ENCODE measurements at regions not wholly inside any gene's neighbourhood (a gene's known extent, or its start where the extent isn't known, plus 50 kb on each side); places are given as distances from the start of the nearest gene placed in this dataset.

DNA sequence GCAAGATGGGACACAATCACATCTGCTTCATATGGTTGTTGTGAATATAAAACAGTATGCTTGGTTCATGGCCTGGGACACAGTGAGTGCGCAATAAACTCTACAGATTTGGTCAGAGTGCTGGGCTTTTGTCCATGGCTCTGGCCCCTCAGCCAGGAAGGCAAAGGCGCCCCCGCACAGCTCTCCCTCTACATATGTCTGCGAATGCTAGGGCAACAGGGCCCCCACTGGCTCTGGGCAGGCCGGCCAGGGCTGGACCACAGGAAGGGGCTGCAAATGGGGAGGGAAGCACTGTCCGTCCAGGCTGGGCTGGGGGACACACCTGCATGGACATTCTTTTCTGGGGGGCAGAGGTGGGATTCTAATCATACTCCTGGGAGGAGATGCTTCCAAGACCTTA lies 151.8 kb upstream of the MLN start:
- Mint-ChIP-seq H3K27me3 (ENCODE audit: low read depth) (peaks cover 2% of the 10 kb centered on the region), H3K9me3 (no peaks in the 10 kb centered on the region), H3K4me1 (peaks cover 38 to 43% of the 10 kb centered on the region in 2 experiments), H3K4me3 (no peak overlapping the region), H3K27ac (no peak overlapping the region), H3K36me3 (ENCODE audit: insufficient read depth in 1 of 3, low read depth in 3 of 3) (no peaks in the 10 kb centered on the region)
- TF ChIP-seq, protein P1, sequence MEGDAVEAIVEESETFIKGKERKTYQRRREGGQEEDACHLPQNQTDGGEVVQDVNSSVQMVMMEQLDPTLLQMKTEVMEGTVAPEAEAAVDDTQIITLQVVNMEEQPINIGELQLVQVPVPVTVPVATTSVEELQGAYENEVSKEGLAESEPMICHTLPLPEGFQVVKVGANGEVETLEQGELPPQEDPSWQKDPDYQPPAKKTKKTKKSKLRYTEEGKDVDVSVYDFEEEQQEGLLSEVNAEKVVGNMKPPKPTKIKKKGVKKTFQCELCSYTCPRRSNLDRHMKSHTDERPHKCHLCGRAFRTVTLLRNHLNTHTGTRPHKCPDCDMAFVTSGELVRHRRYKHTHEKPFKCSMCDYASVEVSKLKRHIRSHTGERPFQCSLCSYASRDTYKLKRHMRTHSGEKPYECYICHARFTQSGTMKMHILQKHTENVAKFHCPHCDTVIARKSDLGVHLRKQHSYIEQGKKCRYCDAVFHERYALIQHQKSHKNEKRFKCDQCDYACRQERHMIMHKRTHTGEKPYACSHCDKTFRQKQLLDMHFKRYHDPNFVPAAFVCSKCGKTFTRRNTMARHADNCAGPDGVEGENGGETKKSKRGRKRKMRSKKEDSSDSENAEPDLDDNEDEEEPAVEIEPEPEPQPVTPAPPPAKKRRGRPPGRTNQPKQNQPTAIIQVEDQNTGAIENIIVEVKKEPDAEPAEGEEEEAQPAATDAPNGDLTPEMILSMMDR (conservative IDR thresholded peaks at IDR 0.05), result no peak
- Histone ChIP-seq H3K79me2 (ENCODE audit: insufficient read depth, low read length) (no peaks in the 10 kb centered on the region), H2BK20ac (ENCODE audit: low read depth, low read length, poor library complexity, severe bottlenecking) (no peak overlapping the region), H2BK12ac (ENCODE audit: insufficient read length, low read depth, low read length) (no peak overlapping the region), H3K79me1 (ENCODE audit: insufficient read depth, low read depth, low read length, poor library complexity, severe bottlenecking) (no peaks in the 10 kb centered on the region), H3K9me3 (ENCODE audit: control insufficient read depth, low read depth, low read length) (no peaks in the 10 kb centered on the region), H2AFZ (ENCODE audit: low read length) (no peak overlapping the region), H4K20me1 (ENCODE audit: control insufficient read depth, insufficient read depth, insufficient read length) (no peaks in the 10 kb centered on the region), H2AK5ac (ENCODE audit: insufficient read length, low read length) (no peak overlapping the region), H4K8ac (replicated peaks; ENCODE audit: insufficient read length, low read depth, low read length) (no peak overlapping the region), H3K18ac (ENCODE audit: insufficient read length, low read depth, low read length) (no peak overlapping the region), H3K4ac (ENCODE audit: low read depth, low read length) (no peak overlapping the region), H3K56ac (ENCODE audit: insufficient read length, low read depth, low read length) (no peak overlapping the region), H4K5ac (ENCODE audit: insufficient read length, low read depth, low read length) (no peak overlapping the region), H3T11ph (ENCODE audit: low read length) (no peak overlapping the region), H2BK15ac (ENCODE audit: low read depth, low read length) (no peak overlapping the region), H3K23ac (ENCODE audit: insufficient read length, low read depth, low read length) (no peak overlapping the region), H3K27ac (ENCODE audit: insufficient read length, low read depth, low read length) (no peak overlapping the region), H4K91ac (ENCODE audit: insufficient read length, low read depth, low read length) (no peak overlapping the region), H3K9ac (ENCODE audit: extremely low read depth, insufficient read length, low read length) (no peak overlapping the region), H3K4me2 (ENCODE audit: insufficient read depth, insufficient read length, low read length) (no peak overlapping the region), H3K4me1 (ENCODE audit: insufficient read depth, low read length) (peaks cover 5% of the 10 kb centered on the region; the same call in 1 of the 2 replicates), H3K27me3 (ENCODE audit: insufficient read depth, low read length) (no peaks in the 10 kb centered on the region; the same call in 1 of the 2 replicates), H3K14ac (ENCODE audit: insufficient read depth, low read length) (no peak overlapping the region), H2BK120ac (ENCODE audit: low read depth, low read length, poor library complexity, severe bottlenecking) (no peak overlapping the region), H2BK5ac (ENCODE audit: insufficient read length, low read length) (no peak overlapping the region), H3K23me2 (ENCODE audit: insufficient read length, low read depth, low read length, poor library complexity, severe bottlenecking) (no peaks in the 10 kb centered on the region)
- DNase-seq, result no peak
- no CpG with 5 or more reads among the region's 6 CpGs for WGBS (ENCODE audit: extremely low coverage, insufficient read length, low lambda C conversion rate)

All from H9 (cell line).